OCI-LY3 (cell line): ENCODE measurements at regions not wholly inside any gene's neighbourhood (a gene's known extent, or its start where the extent isn't known, plus 50 kb on each side); places are given as distances from the start of the nearest gene placed in this dataset.
"Not testable (repeated sequence)": the region's sequence is repeated elsewhere in the genome, so short reads cannot be mapped to it uniquely, and the experiment has no call there.

Experiments
- EZH2phosphoT487 ChIP-seq: fragments of 200-600 bp; shearing (Covaris generic); IDR thresholded peaks from 2 replicates; pipeline ENCODE4 v1.6.1; 2018; ENCODE audit warnings: antibody characterized with exemption, mixed run types, low read depth
- TF ChIP-seq, protein P1 (sequence below): fragments of 200-600, 300-600 bp; sonication (generic); IDR thresholded peaks from 2 replicates; pipeline ENCODE4 v1.5.1; 2014; ENCODE audit warnings: antibody characterized with exemption, low read length, low read depth

DNA sequence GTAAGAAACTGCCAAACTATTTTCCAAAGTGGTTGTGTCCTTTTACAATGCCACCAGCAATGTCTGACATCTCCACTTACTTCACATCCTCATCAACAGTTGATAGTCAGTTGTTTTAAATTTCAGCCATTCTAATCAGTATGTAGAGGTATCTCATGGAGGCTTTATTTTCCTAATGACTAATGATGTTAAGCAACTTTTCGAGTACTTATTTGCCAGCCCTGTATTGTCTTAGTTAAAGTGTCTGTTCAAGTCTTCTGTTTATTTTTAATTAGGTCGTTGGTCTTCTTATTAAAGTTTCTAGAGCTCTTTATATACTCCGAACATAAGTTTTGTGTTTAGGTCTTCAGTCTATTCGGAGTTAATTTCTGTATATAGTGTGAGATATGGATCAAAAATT lies 54.9 kb upstream of the NBPF12 start:
- TF ChIP-seq, protein P1, sequence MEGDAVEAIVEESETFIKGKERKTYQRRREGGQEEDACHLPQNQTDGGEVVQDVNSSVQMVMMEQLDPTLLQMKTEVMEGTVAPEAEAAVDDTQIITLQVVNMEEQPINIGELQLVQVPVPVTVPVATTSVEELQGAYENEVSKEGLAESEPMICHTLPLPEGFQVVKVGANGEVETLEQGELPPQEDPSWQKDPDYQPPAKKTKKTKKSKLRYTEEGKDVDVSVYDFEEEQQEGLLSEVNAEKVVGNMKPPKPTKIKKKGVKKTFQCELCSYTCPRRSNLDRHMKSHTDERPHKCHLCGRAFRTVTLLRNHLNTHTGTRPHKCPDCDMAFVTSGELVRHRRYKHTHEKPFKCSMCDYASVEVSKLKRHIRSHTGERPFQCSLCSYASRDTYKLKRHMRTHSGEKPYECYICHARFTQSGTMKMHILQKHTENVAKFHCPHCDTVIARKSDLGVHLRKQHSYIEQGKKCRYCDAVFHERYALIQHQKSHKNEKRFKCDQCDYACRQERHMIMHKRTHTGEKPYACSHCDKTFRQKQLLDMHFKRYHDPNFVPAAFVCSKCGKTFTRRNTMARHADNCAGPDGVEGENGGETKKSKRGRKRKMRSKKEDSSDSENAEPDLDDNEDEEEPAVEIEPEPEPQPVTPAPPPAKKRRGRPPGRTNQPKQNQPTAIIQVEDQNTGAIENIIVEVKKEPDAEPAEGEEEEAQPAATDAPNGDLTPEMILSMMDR = not testable (repeated sequence)
- not testable (repeated sequence) for TF ChIP-seq EZH2phosphoT487
